SK-N-SH treated with all-trans-retinoic acid at 6 μM for 48 hours (cell line): ENCODE measurements at regions not wholly inside any gene's neighbourhood (a gene's known extent, or its start where the extent isn't known, plus 50 kb on each side); places are given as distances from the start of the nearest gene placed in this dataset.
A peak's percentile ranks its signal among the peaks of the same experiment; 100 is the strongest.

Source experiments
- ATAC-seq: fragments of 200-7000 bp; cut with Tn5 transposase; 3 replicates; pipeline ENCODE4 v1.9.1; 2020; ENCODE audit warnings: mild to moderate bottlenecking, moderate library complexity
- ARNTL ChIP-seq: fragments of 450-650 bp; formaldehyde crosslinking; IDR thresholded peaks from 2 replicates; pipeline ENCODE4 v1.5.0; 2020; ENCODE audit warnings: low read depth, mild to moderate bottlenecking, moderate library complexity, borderline replicate concordance
- BACH2 ChIP-seq: fragments of 250-450 bp; sonication (Bioruptor Pico); IDR thresholded peaks from 2 replicates; pipeline ENCODE4 v1.9.0; 2021; ENCODE audit warnings: mild to moderate bottlenecking, borderline replicate concordance
- CSDC2 ChIP-seq: fragments of 250-450 bp; sonication (Bioruptor Pico); IDR thresholded peaks from 2 replicates; pipeline ENCODE4 v1.5.0; 2020; ENCODE audit warnings: mild to moderate bottlenecking, moderate library complexity
- ESRRG ChIP-seq: fragments of 250-450 bp; sonication (Bioruptor Pico); IDR thresholded peaks from 2 replicates; pipeline ENCODE4 v1.6.1; 2021; ENCODE audit warnings: mild to moderate bottlenecking
- GLIS3 ChIP-seq: fragments of 250-450 bp; sonication (Bioruptor Pico); IDR thresholded peaks from 2 replicates; pipeline ENCODE4 v1.5.0; 2020; ENCODE audit warnings: mild to moderate bottlenecking, moderate library complexity
- ISL1 ChIP-seq: fragments of 250-450 bp; sonication (Bioruptor Pico); IDR thresholded peaks from 2 replicates; pipeline ENCODE4 v2.1.2; 2022; ENCODE audit warnings: mild to moderate bottlenecking, moderate library complexity
- OSR1 ChIP-seq: fragments of 250-450 bp; sonication (Bioruptor Pico); IDR thresholded peaks from 2 replicates; pipeline ENCODE4 v1.8.0; 2022; ENCODE audit warnings: moderate library complexity, mild to moderate bottlenecking, inconsistent platforms
- PPARA ChIP-seq: fragments of 250-450 bp; sonication (Bioruptor Pico); IDR thresholded peaks from 2 replicates; pipeline ENCODE4 v1.5.0; 2020; ENCODE audit warnings: mild to moderate bottlenecking, borderline replicate concordance
- RARB ChIP-seq: fragments of 250-450 bp; sonication (Bioruptor Pico); IDR thresholded peaks from 2 replicates; pipeline ENCODE4 v1.8.0; 2021; ENCODE audit warnings: mild to moderate bottlenecking, moderate library complexity
- SNAI2 ChIP-seq: fragments of 250-450 bp; sonication (Bioruptor Pico); IDR thresholded peaks from 2 replicates; pipeline ENCODE4 v1.5.0; 2020; ENCODE audit warnings: mild to moderate bottlenecking, moderate library complexity
- TOX ChIP-seq: fragments of 250-450 bp; sonication (Bioruptor Pico); IDR thresholded peaks from 2 replicates; pipeline ENCODE4 v1.8.0; 2021; ENCODE audit warnings: mild to moderate bottlenecking, moderate library complexity, borderline replicate concordance
- ZC3H10 ChIP-seq: fragments of 250-450 bp; sonication (Bioruptor Pico); IDR thresholded peaks from 2 replicates; pipeline ENCODE4 v1.5.1; 2021; ENCODE audit warnings: mild to moderate bottlenecking, moderate library complexity
- ZFP3 ChIP-seq: fragments of 250-450 bp; sonication (Bioruptor Pico); IDR thresholded peaks from 2 replicates; pipeline ENCODE4 v1.5.0; 2020; ENCODE audit warnings: mild to moderate bottlenecking, moderate library complexity
- ZFP30 ChIP-seq: fragments of 450-650 bp; formaldehyde crosslinking; IDR thresholded peaks from 2 replicates; pipeline ENCODE4 v1.5.0; 2022; ENCODE audit warnings: mild to moderate bottlenecking, moderate library complexity
- ZNF565 ChIP-seq: fragments of 450-650 bp; formaldehyde crosslinking; conservative IDR thresholded peaks from 2 replicates; pipeline ENCODE4 v1.5.0; 2020; ENCODE audit warnings: low read depth, mild to moderate bottlenecking, moderate library complexity
- ZNF70 ChIP-seq: fragments of 450-650 bp; formaldehyde crosslinking; IDR thresholded peaks from 2 replicates; pipeline ENCODE4 v1.5.0; 2020; ENCODE audit warnings: mild to moderate bottlenecking, moderate library complexity
- ZNF8 ChIP-seq: fragments of 450-650 bp; formaldehyde crosslinking; IDR thresholded peaks from 2 replicates; pipeline ENCODE4 v1.5.0; 2020; ENCODE audit warnings: mild to moderate bottlenecking, moderate library complexity
- TF ChIP-seq, protein P1 (sequence below): fragments of 250-450 bp; sonication (Bioruptor Pico); IDR thresholded peaks from 2 replicates; pipeline ENCODE4 v1.8.0; 2020; ENCODE audit warnings: mild to moderate bottlenecking, moderate library complexity, borderline replicate concordance
- TF ChIP-seq, protein P2 (sequence below): fragments of 250-450 bp; sonication (Bioruptor Pico); IDR thresholded peaks from 2 replicates; pipeline ENCODE4 v1.8.0; 2021; ENCODE audit warnings: low read depth, mild to moderate bottlenecking, moderate library complexity, borderline replicate concordance
- TF ChIP-seq, protein P3 (sequence below): fragments of 250-450 bp; sonication (Bioruptor Pico); IDR thresholded peaks from 2 replicates; pipeline ENCODE4 v1.5.0; 2020; ENCODE audit warnings: mild to moderate bottlenecking, moderate library complexity
- TF ChIP-seq, protein P4 (sequence below): fragments of 250-450 bp; sonication (Bioruptor Pico); IDR thresholded peaks from 2 replicates; pipeline ENCODE4 v1.5.1; 2020; ENCODE audit warnings: low read depth, mild to moderate bottlenecking, moderate library complexity

DNA sequence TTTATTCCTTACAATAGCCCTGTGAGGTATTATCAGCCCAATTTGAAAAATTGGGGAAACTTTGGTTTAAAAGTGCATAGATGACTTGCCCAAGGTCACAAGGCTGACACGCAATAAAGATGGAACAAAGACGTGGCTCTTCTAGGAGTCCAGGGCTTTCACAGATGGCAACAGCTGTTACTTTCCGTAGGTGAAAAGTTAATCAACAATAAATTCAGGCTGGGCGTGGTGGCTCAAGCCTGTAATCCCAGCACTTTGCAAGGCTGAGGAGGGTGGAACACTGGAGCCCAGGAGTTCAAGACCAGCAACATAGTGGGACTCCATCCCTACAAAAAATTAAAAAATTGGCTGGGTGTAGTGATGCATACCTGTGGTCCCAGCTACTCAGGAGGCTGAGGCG lies 87.8 kb upstream of the ATF3 start (continued):
- TF ChIP-seq, protein P1, sequence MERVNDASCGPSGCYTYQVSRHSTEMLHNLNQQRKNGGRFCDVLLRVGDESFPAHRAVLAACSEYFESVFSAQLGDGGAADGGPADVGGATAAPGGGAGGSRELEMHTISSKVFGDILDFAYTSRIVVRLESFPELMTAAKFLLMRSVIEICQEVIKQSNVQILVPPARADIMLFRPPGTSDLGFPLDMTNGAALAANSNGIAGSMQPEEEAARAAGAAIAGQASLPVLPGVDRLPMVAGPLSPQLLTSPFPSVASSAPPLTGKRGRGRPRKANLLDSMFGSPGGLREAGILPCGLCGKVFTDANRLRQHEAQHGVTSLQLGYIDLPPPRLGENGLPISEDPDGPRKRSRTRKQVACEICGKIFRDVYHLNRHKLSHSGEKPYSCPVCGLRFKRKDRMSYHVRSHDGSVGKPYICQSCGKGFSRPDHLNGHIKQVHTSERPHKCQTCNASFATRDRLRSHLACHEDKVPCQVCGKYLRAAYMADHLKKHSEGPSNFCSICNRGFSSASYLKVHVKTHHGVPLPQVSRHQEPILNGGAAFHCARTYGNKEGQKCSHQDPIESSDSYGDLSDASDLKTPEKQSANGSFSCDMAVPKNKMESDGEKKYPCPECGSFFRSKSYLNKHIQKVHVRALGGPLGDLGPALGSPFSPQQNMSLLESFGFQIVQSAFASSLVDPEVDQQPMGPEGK (CRISPR knock-in tag) = no peak
- no peak for TF ChIP-seq RARB (CRISPR knock-in tag)

GRCh38 chr1:212525479-212526110 lies 83.0 kb upstream of the ATF3 start:
- TF ChIP-seq ZNF70 (CRISPR knock-in tag) (no peak), OSR1 (no peak), BACH2 (CRISPR knock-in tag) (no peak), ESRRG (CRISPR knock-in tag) (no peak), ZFP3 (no peak), ARNTL (no peak), ZNF8 (CRISPR knock-in tag) (no peak), ZFP30 (CRISPR knock-in tag) (no peak), SNAI2 (CRISPR knock-in tag) (no peak)
- TF ChIP-seq, protein P2, sequence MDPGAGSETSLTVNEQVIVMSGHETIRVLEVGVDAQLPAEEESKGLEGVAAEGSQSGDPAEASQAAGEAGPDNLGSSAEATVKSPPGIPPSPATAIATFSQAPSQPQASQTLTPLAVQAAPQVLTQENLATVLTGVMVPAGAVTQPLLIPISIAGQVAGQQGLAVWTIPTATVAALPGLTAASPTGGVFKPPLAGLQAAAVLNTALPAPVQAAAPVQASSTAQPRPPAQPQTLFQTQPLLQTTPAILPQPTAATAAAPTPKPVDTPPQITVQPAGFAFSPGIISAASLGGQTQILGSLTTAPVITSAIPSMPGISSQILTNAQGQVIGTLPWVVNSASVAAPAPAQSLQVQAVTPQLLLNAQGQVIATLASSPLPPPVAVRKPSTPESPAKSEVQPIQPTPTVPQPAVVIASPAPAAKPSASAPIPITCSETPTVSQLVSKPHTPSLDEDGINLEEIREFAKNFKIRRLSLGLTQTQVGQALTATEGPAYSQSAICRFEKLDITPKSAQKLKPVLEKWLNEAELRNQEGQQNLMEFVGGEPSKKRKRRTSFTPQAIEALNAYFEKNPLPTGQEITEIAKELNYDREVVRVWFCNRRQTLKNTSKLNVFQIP (CRISPR knock-in tag) = no peak
- TF ChIP-seq, protein P1 (CRISPR knock-in tag) = no peak
- TF ChIP-seq, protein P3, sequence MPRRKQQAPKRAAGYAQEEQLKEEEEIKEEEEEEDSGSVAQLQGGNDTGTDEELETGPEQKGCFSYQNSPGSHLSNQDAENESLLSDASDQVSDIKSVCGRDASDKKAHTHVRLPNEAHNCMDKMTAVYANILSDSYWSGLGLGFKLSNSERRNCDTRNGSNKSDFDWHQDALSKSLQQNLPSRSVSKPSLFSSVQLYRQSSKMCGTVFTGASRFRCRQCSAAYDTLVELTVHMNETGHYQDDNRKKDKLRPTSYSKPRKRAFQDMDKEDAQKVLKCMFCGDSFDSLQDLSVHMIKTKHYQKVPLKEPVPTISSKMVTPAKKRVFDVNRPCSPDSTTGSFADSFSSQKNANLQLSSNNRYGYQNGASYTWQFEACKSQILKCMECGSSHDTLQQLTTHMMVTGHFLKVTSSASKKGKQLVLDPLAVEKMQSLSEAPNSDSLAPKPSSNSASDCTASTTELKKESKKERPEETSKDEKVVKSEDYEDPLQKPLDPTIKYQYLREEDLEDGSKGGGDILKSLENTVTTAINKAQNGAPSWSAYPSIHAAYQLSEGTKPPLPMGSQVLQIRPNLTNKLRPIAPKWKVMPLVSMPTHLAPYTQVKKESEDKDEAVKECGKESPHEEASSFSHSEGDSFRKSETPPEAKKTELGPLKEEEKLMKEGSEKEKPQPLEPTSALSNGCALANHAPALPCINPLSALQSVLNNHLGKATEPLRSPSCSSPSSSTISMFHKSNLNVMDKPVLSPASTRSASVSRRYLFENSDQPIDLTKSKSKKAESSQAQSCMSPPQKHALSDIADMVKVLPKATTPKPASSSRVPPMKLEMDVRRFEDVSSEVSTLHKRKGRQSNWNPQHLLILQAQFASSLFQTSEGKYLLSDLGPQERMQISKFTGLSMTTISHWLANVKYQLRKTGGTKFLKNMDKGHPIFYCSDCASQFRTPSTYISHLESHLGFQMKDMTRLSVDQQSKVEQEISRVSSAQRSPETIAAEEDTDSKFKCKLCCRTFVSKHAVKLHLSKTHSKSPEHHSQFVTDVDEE (CRISPR knock-in tag) = no peak
- ATAC-seq = peak; percentile 42; the same call in 2 of the 3 replicates

DNA sequence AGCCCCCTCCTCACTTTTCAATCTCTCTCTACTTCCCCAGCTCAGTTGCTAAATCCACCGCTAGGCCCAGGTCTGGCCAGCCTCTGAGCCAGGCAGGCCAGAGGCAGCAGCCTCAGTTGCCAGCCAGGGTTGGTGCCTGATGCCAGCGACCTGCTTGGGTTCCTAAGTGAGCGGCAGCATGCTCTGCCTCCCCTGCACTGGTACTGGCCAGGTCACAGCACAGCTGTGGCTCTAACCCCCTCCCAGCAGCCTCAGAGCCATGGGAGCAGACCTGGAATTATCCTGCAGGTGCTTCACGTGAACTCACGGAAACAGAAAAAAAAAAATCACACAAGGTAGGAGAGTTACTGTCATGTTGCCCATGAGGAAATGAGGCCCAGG lies 82.5 kb upstream of the ATF3 start:
- ATAC-seq = no peak
- TF ChIP-seq TOX (CRISPR knock-in tag) (no peak), CSDC2 (CRISPR knock-in tag) (no peak), ZC3H10 (CRISPR knock-in tag) (no peak), ZNF8 (CRISPR knock-in tag) (no peak), OSR1 (no peak), PPARA (CRISPR knock-in tag) (no peak), GLIS3 (CRISPR knock-in tag) (no peak), ARNTL (no peak), ZNF565 (CRISPR knock-in tag) (no peak), ISL1 (CRISPR knock-in tag) (no peak), RARB (CRISPR knock-in tag) (no peak), ESRRG (CRISPR knock-in tag) (no peak), BACH2 (CRISPR knock-in tag) (no peak)
- TF ChIP-seq, protein P4, sequence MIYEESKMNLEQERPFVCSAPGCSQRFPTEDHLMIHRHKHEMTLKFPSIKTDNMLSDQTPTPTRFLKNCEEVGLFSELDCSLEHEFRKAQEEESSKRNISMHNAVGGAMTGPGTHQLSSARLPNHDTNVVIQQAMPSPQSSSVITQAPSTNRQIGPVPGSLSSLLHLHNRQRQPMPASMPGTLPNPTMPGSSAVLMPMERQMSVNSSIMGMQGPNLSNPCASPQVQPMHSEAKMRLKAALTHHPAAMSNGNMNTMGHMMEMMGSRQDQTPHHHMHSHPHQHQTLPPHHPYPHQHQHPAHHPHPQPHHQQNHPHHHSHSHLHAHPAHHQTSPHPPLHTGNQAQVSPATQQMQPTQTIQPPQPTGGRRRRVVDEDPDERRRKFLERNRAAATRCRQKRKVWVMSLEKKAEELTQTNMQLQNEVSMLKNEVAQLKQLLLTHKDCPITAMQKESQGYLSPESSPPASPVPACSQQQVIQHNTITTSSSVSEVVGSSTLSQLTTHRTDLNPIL = no peak
- TF ChIP-seq, protein P2 (CRISPR knock-in tag) = no peak
- TF ChIP-seq, protein P1 (CRISPR knock-in tag) = no peak
